Activated T-cell treated with anti-CD3 and anti-CD28 coated beads for 4 hours (primary cell): ENCODE measurements at regions not wholly inside any gene's neighbourhood (a gene's known extent, or its start where the extent isn't known, plus 50 kb on each side); places are given as distances from the start of the nearest gene placed in this dataset.

ENCODE experiments used
- DNase-seq: peaks from one replicate; pipeline ENCODE4 v3.0.0-alpha.2; 2020

DNA sequence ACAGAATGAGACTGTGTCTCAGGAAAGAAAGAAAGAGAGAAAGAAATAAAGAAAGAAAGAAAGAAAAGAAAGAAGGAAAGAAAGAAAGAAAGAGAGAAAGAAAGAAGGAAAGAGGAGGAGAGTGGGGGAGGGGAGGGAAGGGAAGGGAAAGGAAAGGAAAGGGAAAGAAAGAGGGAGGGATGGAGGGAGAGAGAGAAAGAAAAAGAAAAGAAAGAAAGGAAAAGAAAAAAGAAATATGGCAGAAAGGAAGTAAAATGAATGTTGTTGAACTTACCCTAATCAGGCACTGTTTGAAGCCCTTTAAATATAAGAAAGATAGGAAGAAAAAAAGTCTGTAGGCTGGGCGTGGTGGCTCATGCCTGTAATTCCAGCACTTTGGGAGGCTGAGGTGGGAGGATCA is 276.1 kb downstream of the INSC start:
- no peak for DNase-seq

DNA sequence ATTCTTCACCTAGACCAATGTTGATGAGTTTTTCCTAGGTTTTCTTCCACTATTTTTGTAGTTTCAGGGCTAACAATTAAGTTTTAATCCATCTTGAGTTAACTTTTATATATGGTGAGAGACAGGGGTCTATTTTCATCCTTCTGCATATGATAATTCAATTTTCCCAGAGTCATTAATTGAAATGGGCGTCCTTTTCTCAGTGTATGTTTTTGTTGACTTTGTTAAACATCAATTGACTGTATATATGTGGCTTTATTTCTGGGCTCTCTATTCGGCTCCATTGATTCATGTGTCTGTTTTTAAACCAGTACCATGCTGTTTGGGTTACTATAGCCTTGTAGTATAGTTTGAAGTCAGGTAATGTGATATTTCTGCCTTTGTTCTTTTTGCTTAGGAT is 282.1 kb downstream of the INSC start:
- no peak for DNase-seq

DNA sequence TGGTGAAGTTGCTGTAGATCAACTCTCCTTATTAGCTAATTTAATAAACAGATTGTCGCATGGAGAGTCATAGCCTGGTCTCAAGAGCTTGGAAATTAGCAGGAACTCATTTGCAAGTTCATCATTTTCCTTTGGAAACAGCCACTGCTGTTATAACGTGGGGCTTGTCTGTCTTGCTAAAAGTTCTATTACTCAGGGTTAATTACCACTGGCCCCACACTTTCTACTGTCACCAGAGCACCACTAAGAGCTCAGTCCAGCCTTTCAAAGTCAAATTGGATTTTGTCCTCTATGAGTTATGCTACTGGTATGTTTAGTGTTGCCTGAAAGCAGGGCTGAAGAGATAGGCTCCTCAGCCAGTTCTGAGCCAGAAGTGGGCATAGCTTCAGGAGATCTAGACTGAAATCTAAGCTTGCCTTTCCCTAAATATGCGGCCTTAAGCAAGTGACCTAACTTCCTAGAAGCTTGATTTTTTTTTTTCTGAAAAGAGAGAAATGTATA is 292.2 kb downstream of the INSC start:
- DNase-seq = no peak

DNA sequence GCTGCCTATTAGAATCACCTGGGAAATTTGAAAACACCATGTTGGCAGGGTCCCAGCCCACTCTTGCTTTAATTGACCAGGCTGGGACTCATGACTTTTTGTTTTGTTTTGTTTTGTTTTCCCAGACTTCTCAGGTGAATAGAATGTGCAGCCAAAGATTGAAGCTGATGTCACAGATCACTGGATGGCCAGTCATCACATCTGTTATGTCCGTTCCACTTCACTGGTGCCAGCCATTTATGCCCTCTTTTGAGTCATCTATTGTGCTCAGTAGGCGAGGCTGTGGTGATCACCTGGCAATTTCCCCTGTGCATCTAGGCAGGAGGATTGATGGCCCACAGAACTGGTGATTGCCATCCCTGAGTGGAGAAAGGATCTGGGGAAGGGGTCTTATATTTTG is 297.3 kb downstream of the INSC start:
- no peak for DNase-seq

DNA sequence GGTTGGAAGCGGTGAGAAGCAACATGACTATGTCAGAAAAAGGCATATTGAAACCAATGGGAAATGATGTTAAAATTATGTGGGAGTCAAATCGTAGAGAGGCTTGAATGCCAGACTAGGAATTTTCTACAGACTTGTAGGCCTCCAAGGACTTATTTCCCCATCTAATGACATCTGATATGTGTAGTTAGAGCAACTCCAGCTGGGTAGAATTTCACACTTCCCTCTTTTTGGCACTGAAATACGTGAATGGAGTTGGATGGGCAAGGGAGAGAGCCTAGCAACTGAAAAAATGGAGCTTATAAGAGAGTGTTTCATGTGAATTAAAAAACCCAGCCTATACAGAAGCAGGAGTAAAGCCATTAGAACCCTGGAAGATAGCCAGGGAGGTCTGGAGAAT is 304.2 kb downstream of the INSC start:
- DNase-seq = no peak

DNA sequence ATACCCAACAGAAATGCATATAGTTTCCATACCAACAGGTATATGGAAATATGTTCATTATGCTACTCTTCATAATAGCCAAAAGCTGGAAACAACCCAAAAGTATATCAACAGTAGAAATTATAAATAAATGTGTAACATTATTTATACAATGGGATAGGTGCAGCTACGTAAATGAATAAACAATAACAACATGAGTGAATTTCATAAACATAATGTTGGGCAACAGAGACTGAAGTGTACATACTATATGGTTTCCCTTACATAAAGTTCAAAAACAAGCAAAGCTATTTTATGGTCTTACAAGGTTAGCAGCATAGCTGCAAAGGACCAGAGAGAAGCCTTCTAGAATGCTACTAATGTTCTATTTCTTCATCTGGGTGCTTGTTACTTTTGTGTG is 305.0 kb downstream of the INSC start:
- DNase-seq = no peak

DNA sequence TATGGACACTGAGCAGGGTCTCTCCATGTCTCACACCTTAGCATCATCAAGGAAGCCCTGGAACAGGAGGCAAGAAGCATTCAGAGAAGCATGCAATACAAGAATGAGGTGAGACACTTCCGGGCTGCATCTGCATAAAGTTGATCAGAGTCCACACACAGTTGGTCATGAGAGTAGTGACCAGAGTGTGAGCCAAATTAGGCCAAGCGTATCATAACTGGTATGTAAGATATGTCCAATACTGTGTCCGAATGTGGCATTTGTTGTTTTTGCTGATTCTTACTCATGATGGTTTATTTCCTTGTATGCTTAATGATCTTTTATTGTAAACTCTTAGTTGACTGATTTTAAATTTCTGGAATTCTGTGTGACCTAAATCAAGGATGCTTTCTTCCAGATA is 315.7 kb downstream of the INSC start:
- no peak for DNase-seq

DNA sequence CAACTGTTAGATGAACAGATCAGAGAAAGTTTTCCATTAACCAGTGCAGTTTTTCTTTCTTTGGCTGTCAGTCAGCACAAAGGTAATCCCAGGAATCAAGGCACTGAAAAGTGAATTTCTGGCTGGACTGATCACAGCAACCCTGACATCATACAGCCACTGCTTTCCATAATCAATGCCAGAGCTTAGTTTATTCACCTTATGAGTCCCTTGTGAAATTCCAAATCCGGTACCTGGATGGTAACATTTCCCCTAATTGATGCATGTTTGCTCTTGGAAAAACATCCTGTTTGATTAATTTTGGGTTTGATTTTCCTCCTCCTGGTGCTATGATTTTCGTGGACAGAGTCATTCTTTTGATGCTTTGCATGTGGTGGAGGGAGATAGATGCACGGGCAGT is 319.8 kb downstream of the INSC start:
- no peak for DNase-seq

DNA sequence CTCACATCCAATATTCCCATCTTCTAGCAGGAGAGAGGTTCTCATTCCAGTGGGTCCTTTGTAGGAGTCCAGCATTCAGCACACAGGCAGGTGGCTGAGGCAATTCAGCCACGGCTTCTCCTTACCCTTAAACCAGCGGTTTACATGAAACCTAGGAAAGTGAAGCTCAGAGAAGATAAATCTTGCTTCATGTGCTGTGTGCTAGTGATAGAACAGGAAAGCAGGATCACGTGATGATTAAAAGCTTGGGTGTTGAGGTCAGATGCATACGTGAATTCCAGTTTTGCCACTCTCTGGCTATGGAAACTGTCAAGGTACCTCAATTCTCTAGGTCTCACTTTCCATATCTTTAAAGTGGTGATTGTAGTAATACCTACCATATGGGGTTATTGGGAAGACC is 331.6 kb downstream of the INSC start:
- DNase-seq = no peak

DNA sequence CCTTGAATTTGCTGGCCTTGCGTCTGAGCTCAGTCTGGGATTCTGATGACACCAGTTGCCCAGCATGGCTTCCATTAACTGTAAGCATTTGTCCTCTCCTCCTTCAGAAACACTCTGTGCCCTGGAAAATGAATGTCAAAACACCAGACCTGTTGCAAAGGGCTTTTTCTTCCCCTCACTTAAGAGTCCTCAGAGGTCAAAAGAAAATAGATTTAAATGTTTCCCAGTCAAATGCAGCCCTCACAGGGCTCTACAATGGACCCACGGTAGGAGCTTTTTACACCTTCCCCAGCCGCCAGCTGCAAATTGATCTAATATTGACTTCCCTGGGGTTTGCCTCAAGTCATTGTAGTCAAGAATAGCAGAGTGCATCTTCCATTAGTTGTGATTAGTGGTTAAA is 332.2 kb downstream of the INSC start:
- no peak for DNase-seq

DNA sequence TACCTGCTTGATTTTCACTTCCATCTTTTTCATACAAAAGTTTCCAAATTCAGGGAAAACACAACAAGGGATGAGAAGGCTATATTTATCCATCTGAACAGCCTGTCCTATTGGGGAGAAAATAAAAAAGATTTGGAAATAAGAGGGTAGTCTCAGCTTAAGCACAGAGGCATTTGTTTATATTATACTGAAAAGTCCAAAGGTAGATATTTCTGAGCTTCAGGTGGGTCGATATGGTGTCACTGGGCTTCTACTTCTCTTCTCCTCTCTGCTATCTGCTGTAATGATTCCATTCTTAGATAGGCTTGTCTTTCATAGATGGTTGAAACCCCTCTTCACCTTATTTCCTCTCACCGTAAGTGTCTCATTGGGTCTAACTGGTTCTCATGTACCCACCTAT is 337.0 kb downstream of the INSC start:
- DNase-seq = no peak

DNA sequence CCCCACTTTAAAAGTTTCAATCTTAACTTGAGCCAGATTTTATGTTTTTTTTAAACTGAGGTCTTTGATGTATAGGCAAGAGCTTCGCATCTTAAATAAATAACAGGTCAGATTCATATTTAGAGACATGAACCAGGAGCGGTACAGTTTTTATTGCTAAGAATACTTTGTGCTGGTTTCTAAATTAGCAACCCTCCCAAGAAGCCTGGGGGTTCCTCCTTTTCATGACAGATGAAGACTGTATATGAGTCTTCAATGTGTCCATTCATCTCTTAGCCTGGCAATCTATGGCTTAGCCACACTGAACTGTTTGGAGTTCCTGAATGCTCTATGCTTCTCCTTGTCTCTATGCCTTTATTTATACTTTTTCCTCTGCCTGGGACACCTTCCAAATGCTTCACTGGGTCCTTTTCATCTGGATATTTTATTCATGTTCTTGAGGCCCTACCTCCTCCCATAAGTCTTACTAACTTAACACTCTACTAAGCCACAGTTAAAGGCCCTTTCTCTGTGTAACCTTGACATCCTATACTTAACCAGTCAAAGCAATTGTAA is 338.6 kb downstream of the INSC start:
- DNase-seq = no peak

DNA sequence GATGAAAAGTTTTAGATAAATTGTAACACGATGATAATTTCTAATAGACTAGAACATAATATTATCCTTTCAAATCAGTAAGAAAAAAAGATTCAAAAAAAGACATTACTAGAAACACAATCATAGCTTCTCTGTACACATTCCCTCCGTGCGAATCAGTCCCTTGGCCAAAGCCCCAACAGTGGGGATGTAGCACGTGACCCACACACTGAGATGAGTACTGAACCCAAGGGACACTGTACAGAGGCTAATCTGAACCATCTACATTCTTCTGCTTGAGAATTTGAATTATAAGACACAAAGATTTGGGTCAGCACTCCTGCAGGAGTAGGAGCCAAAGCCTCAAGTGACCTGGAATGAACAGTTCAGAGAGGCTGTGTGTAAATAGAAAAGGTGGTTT is 353.7 kb downstream of the INSC start:
- no peak for DNase-seq

DNA sequence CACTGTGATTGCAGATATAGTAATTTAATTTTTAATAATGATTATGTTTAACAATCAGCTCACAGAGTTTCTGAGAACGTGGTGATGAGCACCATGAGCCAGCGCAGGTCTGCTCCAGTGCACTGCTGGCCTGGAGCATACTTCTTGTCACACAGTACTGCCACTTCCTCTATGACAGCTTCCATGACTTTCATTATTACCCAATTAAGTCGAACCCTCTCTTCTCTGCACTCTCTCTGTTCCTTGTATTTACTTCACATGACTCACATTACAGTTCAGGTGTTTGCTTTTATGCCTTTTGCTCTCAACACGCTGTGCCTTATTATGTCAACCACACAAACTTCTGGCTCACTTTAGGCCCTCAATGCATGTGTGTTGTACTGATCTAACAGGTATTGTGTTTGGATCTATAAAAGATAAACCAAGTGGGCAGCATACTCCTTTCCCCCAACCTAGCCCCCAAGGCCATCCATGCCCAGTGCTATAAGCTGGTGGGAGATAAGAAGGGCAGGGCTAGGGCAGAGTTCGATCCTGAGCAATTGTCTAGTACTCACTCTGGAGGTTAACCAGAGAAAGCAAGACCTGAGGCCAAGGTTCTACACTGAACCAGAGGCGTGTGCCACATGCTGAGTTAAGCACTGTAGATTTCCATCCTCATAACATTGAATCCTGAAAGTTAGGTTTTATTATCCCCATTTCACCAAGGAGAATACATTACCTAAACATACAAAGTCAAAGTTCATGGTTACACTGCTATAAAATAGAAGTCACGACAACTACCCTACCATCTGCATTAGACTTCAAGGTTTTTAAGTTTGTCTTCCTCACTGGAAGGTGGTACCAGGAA is 356.5 kb downstream of the INSC start:
- no peak for DNase-seq

DNA sequence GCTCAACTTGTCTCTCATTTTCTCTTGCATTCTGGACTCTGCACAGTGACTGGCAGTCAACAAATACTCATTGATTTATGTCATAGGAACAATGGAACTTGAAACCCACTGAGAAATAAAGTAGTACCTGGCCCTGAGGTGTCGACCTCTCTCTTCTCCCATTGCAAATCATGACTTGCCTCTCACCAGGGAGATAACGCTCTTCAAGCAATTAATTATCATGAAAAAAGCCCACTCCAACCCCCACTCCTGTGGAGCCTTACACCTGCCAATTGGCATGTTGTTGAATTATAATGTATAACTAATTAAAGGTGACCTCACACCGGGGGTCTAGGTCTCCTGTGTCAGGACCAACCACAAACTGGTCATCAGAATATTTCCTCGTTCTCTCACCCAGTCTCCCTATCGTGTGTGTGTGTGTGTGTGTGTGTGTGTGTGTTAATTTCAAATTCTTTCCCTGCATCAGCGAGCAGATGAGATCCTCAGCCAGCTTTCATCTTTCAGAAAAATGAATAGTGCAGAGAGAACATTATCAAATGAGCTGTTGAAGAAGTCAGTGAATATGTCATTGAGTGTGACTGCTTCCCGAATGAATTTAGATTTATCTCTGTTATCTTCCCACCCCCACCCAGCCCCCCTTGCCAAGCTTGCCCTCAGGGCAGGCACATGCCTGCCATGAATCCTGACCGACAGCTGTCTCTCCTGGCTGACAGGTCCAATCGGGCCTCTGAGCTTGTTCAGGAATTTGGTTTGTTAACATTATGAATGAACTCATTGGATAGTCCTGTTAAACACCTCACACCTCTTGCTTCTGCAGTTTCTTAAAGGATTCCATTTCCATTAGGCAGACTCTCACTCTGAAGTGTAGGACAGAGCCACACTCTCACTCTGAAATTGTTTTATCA is 357.4 kb downstream of the INSC start:
- DNase-seq = no peak

DNA sequence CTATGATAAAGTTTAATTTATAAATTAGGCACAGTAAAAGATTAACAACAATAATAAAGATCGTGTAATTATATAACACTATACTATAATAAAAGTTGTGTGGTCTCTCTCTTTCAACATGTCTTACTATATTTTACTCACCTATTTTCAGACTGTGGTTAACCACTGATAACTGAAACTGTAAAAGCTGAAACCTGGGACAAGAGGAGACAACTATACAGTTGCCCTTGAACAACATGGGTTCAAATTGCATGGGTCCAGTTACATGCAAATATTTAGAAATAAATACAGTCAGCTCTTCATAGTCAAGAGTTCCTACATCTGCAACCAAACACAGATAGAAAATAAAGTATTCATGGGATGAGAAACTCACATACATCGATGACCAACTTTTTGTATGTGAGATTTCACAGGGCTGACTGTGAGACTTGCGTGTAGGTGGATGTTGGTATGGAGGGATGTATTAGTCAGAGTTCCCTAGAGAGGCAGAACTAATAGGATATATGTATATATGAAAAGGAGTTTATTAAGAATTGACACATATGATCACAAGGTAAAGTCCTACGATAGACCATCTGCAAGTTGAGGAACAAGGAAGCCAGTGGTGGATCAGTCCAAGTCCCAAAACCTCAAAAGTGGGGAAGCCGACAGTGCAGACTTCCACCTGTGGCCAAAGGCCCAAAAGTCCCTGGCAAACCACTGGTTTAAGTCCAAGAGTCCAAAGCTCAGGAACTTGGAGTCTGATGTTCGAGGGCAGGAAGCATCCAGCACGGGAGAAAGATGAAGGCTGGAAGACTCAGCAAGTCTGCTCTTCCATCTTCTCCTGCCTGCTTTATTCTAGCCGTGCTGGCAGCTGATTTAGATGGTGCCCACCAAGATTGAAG is 359.5 kb downstream of the INSC start:
- DNase-seq = no peak

DNA sequence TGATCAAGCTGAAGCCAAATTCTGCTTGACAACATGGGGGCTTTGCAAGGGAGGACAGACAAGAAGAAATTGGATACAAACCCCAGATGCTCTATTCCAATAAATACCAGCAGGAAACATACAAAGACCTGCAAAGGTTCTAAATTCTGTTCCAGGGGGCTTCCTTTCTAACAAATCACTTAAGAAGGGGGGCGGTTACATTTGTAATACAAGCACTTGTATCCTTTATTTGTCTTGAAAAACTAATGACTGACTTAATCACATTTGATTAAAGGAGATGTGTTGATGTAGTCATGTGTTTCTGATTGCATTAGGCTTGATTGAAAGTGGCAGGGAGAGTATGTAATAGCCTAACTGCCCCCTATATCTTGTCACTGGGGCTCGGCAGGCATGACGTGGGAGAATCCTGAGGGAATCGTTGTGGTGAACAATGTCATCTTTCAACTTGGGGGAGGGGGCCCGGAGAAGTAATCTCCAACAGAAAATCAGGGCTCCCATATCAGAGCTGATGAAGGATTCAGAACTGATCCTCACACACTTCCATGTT is 361.7 kb downstream of the INSC start:
- DNase-seq = no peak

DNA sequence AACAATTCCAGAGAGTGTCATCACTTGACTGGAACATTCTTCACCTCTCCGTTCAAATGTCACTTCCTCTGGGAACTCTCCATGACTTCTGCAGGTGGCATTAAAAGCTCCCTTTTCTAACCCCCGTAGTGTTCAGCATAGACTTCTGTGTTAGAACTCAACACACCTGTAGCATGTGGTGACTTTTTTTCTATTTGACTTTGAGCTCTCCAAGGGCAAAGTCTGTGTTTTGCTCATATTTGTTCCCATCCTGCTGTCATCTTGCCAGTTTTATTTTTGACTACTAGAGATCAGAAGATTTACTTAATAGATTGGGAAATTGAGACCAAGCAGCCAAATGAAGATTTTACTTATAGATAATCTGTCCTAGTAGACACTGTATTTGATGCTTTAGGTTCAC is 367.1 kb downstream of the INSC start:
- no peak for DNase-seq

DNA sequence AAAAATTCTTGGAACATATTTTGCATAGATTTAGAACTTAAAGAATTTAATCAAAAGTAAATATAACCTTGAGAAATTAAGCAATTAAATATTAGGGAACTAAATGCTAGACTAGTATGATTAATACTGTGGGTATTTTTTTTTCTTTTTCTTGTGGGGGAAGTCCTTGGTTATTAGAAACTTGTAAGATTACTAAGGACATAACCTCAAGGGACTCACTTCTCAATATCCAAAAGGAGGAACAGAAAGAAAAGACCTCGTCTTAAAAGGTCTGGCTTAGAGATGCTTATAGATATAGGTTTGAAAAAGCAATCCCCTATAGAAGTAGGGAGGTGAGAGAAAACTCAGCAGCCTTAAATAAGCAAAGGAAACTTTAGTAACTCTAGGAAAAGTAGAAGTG is 368.5 kb downstream of the INSC start:
- DNase-seq = no peak

DNA sequence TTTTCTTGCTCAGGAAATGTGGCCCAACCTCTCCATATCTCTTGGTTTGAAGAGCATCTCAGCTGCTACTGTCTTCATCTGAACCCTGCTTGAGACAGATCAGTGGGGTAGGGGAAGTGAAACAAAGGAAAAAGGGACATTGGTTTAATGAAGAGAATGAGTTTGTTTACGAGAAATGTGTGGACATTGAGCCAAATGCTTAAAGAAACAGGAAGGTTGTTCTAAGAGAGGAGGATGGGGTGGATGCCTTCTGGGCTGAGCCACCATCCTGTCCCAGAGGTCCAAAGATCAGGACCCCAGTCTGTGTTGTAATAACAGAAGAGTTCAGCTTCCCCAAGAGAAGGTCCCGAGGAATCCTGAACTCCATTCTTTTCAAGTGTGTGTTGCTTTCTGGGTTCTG is 369.7 kb downstream of the INSC start:
- DNase-seq = no peak

DNA sequence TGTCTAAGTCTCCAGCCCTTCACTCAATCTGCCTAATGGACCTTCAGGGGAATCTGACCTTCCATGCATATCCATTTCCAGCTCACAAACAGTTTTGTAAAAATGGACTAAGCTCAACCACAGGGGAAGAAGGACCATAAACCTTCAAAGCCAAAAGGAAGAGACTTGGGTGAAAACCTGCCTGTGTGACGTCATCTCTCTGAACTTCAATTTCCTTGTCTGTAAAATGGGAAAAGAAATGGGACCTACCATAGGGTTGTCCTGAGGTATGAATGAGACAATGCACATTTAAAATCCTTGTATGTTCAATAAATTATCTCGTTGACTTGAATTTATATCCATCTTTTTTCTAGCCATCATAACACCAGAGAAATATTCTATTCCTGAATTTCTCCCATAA is 370.7 kb downstream of the INSC start:
- no peak for DNase-seq

DNA sequence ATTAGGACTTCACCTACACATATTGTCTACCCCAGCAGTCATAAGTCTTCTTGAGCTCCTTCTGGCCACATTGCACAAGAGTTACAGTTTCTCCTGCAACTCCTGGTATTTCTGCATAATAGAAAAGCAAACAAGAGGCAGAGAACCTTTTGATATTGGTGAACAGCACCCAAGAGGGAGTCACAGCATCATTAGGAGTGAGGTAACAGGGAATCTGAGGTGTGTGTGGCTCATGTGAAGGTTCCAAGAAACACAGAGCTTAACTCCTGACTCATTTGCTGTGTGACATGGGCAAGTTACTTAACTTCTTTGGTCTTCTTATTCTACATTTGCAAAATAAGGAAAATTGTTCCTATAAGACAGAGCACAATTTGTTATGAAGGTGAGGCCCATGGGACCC is 374.6 kb downstream of the INSC start:
- DNase-seq = no peak
